UCSD-AML1 (cell line): ENCODE measurements at regions not wholly inside any gene's neighbourhood (a gene's known extent, or its start where the extent isn't known, plus 50 kb on each side); places are given as distances from the start of the nearest gene placed in this dataset.
A peak's percentile ranks its signal among the peaks of the same experiment; 100 is the strongest.
"Not testable (repeated sequence)": the region's sequence is repeated elsewhere in the genome, so short reads cannot be mapped to it uniquely, and the experiment has no call there.

Source experiments
- DNase-seq: peaks from one replicate; lab custom pipeline; 2025; ENCODE audit not compliant: unreplicated experiment; lab: John Stamatoyannopoulos, UW

DNA sequence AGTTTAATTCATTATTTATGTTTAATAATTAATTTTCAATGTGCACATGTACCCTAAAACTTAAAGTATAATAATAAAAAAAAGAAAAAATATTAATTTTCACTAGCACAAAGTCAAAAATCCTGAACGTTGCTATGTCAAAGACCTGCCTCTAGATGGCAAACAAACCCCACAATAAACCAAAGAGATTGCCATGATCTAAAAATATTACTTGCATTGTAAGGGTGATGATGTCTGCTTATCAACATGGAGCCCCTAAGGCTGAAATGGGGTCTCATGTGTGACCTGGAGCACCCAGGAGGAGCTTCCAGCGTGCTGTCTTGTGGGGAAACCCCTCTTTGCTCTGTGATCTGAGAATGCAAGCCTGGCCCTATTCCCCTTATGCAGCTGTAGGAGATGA lies 1259.3 kb downstream of the RPIA start:
- not testable (repeated sequence) for DNase-seq

DNA sequence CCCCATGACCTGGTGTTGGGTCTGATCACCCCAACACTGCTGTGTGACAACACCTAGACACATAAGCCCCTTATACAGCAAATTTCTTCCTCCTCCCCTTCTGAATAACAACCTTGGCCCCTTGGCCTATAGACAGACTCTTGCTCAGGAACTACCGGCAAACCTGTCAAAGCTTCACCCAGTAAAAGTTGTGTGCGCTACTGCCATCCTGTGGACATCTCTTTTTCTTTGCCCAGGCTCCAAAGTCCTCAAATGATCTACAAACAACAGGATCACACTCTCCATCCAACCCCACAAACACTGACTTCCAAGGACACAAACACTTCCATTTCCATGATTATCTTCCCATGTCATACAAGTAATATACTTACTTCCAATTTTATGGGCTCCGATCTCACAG lies 1265.8 kb downstream of the RPIA start:
- DNase-seq = peak; percentile 13

DNA sequence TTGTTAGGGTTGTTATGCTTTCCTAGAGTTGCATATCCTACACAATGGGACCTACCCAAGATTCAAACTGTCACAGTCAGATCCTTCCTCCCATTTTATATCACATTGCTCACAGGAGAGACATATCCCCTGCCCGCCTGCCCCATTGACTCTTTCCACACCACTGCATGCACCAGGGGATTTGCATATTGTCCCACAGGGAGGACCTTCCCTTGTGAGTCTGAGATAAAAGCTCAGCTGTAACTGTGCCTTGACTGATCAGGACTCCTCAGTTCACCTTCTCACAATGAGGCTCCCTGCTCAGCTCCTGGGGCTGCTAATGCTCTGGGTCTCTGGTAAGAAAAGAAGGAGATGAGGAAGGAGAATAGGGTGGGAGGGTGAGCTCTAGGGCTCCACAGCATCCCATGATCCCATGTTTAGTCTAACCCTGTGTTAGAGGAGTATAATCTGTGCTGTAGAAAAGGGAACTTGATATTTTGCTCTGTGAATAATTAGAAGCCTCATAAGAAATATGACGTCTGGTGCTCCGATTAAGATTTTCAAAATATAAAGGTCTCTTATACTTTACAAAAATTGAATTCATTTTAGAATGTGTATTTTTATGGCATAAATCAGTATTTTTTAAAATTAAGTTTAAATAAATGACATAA lies 1268.4 kb downstream of the RPIA start:
- DNase-seq = not testable (repeated sequence)

DNA sequence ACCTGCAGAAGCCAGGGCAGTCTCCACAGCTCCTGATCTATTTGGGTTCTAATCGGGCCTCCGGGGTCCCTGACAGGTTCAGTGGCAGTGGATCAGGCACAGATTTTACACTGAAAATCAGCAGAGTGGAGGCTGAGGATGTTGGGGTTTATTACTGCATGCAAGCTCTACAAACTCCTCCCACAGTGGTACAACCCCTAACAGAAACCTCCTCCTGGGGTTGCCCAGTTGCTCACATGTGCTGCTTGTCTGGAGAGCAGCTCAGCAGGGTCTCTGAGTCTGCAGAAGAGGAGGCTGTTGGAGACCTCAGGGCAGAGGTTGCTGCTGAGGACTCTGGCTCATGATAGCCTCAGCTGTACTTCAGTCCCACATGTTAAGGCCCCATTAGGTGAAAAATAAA lies 1269.1 kb downstream of the RPIA start:
- DNase-seq = not testable (repeated sequence)

DNA sequence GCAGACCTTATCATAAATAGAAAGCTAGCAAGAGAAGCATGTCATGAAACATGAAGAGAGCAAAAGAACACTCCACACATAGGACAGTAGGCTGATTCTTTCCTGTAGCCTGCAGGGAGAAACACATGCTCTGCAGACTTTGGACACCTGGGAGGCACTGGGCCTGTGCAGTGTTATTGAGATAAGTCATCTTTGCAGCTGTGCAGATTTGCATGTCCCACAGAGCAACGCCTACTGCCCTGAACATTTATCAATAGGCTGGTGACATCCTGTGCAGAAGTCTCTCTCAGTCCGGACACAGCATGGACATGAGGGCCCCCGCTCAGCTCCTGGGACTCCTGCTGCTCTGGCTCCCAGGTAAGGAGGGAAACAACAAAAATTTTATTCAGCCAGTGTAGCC lies 1277.1 kb downstream of the RPIA start:
- DNase-seq = not testable (repeated sequence)

DNA sequence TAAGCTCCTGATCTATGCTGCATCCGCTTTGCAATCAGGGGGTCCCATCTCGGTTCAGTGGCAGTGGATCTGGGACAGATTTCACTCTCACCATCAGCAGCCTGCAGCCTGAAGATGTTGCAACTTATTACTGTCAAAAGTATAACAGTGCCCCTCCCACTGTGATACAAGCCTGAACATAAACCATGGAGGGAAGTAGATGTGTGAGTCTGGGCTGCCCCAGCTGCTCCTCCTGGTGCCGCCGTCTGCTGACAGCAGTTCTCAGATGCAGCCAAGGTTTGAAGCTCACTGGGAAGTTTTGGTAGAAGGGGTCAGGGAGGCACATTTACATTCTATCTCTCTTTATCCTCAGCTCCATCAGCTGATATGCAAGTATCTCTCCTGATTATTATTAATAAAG lies 1277.7 kb downstream of the RPIA start:
- DNase-seq = not testable (repeated sequence)

DNA sequence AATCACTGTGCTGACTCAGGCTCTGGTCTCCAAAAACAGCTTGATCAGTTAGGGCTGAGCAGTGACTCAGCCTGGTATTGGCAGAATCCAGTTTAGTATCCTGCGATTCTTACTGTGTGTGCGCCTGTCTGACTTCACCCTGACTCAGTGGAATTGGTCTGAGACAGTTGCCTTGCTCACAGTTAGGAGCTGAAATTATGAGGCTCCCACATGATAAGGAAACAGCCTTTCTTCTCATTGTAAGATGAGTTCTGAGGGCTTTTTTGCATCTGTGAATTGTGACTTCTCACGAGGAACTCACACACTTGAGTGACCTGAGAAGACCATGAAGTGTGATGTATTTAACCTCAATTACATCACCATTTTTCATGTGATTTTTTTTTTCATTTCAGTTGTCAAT lies 1282.4 kb downstream of the RPIA start:
- not testable (repeated sequence) for DNase-seq

DNA sequence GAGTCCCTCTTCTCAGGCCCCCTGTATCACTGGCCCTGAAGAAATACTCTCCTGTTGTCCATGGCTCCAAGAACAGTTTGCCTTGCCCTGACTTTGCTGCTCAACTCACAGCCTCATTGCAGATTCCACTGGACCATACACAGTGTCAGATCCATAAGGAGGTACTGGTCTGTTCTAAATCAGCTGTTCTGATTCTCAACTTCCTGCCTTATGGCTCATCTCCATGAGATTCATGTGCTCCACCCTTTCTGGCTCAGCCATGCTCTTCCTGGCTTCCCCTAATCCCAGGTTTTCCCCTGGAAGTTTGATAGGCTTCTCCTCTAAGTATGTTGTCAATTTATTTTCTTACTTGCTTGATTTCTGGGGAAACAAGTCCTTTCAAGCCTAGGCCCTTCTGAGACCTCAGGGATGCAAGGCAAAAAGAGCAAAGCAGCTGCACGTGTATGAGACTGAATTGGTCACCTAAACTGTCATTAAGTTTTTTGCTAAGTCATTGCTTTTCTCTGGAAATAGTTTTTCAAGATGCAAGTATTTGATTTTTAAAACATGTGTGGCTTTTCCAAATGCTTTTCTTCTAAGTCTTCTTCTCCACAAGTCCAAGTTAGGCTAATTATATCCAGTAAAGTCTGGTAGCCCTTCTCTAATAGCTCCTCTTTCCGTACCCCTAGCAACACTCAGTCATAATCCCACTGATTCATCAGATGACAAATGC lies 1288.5 kb downstream of the RPIA start:
- not testable (repeated sequence) for DNase-seq

DNA sequence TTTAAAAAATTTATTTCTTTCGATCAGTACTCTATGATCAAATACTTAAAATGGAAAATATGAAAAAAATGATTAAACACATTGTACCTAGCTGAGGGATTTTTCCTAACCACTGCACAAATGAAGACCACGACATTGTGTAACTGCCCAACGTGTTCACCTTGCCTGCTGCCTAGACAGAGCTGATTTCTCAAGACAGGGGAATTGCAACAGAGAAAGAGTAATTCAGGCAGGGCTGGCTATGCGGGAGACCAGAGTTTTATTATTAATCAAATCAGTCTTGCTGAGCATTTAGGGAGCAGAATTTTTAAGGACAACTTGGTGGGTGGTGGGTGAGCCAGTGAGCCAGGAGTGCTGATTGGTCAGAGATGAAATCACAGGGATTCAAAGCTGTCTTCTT lies 1290.8 kb downstream of the RPIA start:
- not testable (repeated sequence) for DNase-seq

DNA sequence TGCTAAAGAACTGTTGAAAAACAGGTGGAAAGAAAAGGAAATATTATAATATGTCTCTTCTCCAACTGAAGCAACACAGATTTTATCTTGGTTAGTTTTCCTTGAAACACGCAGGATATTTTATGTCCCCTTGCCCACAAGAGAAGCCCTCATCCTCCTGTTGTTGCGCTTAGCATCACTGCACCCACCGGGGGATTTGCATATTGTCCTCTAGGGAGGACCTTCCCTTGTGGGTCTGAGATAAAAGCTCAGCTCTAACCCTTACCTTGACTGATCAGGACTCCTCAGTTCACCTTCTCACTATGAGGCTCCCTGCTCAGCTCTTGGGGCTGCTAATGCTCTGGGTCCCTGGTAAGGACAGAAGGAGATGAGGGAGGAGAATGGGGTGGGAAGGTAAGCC lies 1294.2 kb downstream of the RPIA start:
- not testable (repeated sequence) for DNase-seq

DNA sequence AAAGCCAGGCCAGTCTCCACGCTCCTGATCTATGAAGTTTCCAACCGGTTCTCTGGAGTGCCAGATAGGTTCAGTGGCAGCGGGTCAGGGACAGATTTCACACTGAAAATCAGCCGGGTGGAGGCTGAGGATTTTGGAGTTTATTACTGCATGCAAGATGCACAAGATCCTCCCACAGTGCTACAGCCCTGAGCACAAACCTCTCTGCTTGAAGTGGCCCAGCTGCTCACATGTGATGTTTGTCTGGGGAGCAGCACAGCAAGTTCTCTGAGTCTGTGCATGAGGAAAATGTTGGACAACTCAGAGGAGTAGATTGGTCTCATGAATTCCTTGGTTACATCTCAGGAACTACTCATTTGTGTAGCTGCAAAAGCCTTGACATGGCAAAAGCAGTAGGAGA lies 1295.1 kb downstream of the RPIA start:
- not testable (repeated sequence) for DNase-seq

DNA sequence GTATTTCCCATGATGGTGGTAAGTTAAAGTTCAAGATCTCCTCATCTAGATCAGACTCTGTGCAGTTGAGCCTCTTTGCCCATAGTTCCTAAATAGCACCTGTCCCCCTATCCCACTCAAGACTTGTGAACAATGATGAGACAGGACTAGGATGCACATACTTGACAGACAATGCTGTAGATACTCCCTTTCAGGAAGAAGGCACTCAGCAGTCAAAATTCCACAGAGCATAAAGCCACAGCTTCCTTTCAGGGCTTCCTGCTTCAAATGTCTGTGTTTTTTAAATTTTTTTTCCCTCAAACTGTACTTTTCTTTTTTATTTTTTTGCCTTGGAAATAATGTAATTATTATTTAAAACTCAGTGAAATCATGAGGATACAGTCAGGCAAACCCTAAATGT lies 1305.3 kb downstream of the RPIA start:
- not testable (repeated sequence) for DNase-seq

DNA sequence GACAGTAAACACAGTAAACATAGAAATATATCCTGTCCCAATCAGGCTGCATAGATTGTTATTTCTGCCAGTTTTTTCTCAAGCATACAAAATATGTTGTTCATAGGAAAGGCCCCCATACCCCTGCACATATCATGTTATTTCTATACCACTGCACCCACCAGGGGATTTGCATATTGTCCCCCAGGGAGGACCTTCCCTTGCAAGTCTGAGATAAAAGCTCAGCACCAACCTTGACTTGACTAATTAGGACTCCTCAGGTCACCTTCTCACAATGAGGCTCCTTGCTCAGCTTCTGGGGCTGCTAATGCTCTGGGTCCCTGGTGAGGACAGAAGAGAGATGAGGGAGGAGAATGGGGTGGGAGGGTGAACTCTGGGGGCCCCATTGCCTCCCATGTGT lies 1313.1 kb downstream of the RPIA start:
- DNase-seq = not testable (repeated sequence)

DNA sequence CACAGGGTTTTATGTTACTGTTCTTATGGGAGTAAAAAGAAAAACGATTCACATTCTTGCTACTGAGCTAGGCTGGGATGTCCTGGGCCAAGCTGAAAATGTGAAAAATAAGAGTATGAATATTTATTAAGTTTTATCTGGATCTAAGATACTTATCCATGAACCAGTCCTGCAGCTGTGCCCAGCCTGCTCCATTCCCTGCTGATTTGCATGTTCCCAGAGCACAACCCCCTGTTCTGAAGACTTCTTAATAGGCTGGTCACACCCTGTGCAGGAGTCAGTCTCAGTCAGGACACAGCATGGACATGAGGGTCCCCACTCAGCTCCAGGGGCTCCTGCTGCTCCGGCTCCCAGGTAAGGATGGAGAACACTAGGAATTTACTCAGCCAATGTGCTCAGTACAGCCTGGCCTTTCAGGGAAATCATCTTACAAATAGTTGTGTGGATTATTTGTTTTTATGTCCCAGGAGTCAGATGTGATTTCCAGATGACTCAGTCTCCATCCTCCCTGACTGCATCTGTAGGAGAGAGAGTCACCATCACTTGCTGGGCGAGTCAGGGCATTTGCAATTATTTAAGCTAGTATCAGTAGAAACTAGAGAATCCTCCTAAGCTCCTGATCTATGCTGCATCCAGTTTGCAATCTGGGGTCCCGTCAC lies 1319.1 kb downstream of the RPIA start:
- DNase-seq = not testable (repeated sequence)

DNA sequence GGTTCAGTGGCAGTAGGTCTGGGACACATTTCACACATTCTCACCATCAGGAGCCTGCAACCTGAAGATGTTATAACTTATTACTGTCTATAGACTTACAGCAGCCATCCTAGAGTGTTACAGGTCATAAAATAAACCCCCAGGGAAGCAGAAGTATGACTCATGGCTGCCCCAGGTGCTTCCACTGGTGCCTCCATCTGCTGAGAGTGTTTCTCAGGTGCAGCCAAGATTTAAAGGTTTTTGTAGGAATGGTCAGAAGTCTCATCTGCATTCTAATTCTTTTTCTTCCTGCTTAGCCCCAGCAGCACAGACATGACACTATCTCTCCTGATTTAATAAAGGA lies 1319.6 kb downstream of the RPIA start:
- not testable (repeated sequence) for DNase-seq

DNA sequence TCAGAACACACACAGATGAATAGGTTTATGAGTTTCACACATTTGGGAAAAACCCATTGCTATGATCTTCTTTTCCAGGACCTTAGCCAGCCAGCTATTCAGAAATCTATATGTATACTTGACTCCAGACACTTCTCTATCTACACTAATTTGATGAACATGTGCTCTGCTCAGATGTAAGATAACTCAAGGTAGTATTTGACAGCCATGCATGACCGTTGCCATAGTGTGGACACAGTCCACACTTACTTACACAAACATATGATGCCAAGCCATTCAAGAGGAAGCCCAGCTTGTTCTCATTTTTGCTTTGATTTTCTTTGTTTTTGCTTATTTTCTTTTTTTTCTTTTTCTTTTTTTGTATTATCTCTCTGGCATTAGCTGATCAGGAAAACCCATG lies 1328.4 kb downstream of the RPIA start:
- DNase-seq = not testable (repeated sequence)

DNA sequence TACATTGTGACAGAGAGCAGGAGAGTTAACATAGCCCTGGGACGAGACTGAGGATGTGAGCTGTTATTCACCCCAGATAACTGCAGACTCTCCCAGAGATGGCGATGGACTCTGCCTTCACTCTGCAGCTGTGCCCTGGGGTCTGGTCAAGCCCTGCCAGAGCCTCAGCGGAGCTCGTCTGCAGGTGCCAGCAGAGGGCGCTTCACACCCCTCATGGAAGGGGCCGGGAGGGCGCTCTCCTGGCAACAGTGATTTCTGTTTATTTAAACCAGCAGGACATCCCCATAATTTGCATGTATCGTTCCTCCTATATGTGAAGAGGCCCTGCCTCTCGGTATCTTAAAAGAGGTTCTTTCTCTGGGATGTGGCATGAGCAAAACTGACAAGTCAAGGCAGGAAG lies 1329.8 kb downstream of the RPIA start:
- DNase-seq = not testable (repeated sequence)

DNA sequence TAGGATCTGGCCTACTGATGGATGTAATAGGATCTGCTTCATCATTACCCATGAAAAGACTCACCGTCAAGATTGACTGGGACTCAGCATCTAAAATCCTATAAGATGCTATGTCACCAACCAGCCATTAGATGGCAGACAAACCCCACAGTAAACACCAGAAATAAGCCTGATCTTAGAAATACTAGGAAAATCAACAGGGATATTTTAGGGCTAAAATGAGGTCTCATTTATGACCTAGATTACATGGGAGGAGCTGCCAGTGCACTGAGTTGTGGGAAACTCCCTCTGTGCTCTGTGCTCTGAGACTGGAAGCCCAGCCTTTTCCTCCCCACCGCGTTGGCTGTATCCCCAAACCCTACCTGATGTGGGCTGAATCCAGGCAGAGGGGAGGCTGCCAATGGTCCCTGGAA lies 1335.8 kb downstream of the RPIA start:
- DNase-seq = not testable (repeated sequence)

DNA sequence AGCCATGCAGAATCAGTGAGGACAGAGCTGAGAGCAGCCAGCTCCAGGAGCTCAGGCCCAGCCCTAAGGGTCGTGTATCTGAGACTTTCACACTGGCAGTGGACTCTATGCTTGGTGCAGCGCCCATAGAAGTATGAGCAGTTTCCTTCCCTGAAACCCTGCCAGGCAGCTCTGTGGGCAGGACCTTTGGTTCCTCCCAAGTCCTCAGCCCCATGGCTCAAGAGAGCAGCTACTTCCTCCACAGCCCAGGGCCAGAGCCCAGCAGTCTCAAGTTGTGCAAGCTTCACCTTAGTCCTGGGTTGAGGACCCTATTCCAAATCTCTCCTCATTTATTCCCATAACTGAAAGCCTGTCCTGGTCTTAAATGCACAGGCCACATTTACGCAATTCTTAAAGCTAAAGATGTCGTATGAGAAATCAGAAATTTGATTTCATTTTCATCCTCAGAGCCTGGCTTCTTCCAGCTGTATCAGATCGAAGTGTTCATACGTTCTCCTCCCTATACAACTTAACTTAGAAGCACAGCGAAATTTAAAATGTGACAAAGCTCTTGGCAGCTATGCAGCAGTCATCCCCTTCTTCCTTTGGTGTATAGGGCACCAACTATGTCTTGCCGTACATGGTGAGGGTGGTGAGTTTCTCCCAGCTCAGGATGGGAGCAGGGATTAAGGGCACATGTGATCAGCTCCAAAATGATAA lies 1337.1 kb downstream of the RPIA start:
- DNase-seq = peak; percentile 55

DNA sequence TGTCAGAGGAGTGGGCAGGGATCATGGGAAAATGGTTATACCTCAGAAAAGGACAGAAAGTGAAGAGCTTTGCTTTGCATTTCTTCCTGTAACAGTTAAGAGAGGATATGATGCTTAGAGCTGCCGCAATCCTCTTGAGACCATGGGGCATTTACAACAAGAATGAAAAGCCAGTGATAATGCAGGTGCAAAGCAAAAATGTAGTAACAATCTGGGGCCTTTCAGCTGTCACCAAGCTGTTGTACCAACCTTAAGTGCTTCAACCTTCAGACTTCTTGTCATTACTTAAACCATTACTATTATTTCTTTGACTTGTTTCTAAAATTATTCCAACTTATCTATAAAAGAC lies 1337.6 kb downstream of the RPIA start:
- DNase-seq = not testable (repeated sequence)

DNA sequence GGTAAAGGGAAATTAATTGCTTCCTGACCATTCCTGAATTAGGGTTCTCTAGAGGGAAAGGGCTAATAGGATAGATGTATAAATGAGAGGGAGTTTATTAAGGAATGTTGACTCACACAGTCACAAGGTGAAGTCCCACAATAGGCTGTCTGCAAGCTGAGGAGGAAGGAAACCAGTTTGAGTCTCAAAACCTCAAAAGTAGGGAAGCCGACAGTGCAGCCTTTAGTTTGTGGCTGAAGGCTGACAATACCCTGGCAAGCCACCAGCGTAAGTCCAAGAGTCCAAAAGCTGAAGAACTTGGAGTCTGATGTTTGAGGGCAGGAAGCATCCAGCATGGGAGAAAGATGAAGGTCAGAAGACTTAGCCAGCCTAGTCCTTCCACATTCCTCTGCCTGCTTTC lies 1340.8 kb downstream of the RPIA start:
- DNase-seq = peak; percentile 40

DNA sequence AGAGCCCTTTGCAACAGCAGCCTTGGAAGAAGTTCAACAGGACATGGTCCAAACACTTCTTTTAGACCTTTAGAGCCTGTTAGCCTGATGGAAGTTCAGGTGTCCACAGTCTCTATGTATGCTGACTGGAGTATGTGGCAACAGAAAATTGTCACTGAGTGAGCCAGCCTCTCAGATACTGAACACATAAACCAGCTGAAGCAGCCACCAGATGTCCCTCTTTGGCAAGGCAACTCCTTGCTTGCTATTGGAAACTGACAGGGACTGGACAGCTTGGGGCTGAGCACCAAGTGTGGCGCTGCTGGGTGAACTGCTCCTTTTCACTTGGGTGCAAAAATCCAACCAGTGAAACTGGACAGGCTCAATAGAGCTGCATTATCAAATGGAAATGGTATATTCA lies 1344.9 kb downstream of the RPIA start:
- DNase-seq = peak; percentile 30
